Prostate gland (tissue), 2 donors: ENCODE measurements at regions not wholly inside any gene's neighbourhood (a gene's known extent, or its start where the extent isn't known, plus 50 kb on each side); places are given as distances from the start of the nearest gene placed in this dataset.
A peak's percentile ranks its signal among the peaks of the same experiment; 100 is the strongest.

Experiments
- POLR2A ChIP-seq: fragments of 450-650 bp; IDR thresholded peaks from one replicate; pipeline ENCODE4 v1.6.1; 2016; ENCODE audit warnings: antibody characterized with exemption, mild to moderate bottlenecking
- POLR2AphosphoS5 ChIP-seq: sonication (generic); formaldehyde crosslinking; IDR thresholded peaks from one replicate; pipeline ENCODE4 v1.6.1; 2017; ENCODE audit warnings: antibody characterized with exemption
- TF ChIP-seq, protein P1 (sequence below), 4 experiments: fragments of 200-600 bp in 2 of 4; fragments of 450-650 bp in 2 of 4; sonication (generic) in 2 of 4; IDR thresholded peaks; 1 replicate in 3 of 4; 2 replicates in 1 of 4; pipeline ENCODE4 v1.5.1; 2016 to 2019; ENCODE audit warnings: antibody characterized with exemption in 4 of 4, mild to moderate bottlenecking in 2 of 4, moderate library complexity in 2 of 4

DNA sequence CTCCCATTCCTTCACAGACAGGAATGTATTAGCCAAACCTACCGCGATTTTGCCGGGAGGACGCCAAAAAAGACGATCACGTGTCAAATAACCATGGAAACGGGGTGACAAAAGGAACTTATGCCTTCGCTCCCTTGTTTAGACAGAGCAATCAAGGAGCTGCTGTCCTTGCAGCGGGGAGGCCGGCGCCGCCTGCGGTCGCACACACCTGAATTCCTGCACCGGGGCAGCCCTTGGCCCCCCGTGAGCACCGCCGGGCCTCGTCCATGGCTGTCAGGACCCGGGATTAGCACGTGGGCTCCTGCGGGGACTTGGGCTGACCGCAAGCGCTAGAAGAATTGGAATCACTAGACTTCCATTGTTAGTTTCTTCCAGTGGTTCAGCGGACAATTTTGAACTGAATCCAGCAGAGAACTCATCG is 193.1 kb downstream of the SHQ1 start:
- TF ChIP-seq POLR2AphosphoS5, result peak; percentile 19
- TF ChIP-seq POLR2A, result no peak
- TF ChIP-seq, protein P1, sequence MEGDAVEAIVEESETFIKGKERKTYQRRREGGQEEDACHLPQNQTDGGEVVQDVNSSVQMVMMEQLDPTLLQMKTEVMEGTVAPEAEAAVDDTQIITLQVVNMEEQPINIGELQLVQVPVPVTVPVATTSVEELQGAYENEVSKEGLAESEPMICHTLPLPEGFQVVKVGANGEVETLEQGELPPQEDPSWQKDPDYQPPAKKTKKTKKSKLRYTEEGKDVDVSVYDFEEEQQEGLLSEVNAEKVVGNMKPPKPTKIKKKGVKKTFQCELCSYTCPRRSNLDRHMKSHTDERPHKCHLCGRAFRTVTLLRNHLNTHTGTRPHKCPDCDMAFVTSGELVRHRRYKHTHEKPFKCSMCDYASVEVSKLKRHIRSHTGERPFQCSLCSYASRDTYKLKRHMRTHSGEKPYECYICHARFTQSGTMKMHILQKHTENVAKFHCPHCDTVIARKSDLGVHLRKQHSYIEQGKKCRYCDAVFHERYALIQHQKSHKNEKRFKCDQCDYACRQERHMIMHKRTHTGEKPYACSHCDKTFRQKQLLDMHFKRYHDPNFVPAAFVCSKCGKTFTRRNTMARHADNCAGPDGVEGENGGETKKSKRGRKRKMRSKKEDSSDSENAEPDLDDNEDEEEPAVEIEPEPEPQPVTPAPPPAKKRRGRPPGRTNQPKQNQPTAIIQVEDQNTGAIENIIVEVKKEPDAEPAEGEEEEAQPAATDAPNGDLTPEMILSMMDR (IDR thresholded peaks at IDR 0.05), result no peak
